GM12892 (cell line): ENCODE measurements at regions not wholly inside any gene's neighbourhood (a gene's known extent, or its start where the extent isn't known, plus 50 kb on each side); places are given as distances from the start of the nearest gene placed in this dataset.

Experiments
- POLR2A ChIP-seq: IDR thresholded peaks from 2 replicates; pipeline ENCODE4 v1.6.1; 2011; ENCODE audit warnings: low read depth, low read length, control low read depth
- POLR2AphosphoS5 ChIP-seq: IDR thresholded peaks from 2 replicates; pipeline ENCODE4 v1.6.1; 2011; ENCODE audit warnings: low read depth, low read length, control low read depth
- TAF1 ChIP-seq: IDR thresholded peaks from 2 replicates; pipeline ENCODE4 v1.6.1; 2011; ENCODE audit warnings: low read depth, mild to moderate bottlenecking, control low read depth, low read length, borderline replicate concordance

- TF ChIP-seq POLR2A: no peak
- no peak for TF ChIP-seq POLR2AphosphoS5
- no peak for TF ChIP-seq TAF1
Observed at GRCh38 chr2:144988591-144988990, 468.7 kb upstream of the ZEB2 start.
